ENCODE measurements at regions not wholly inside any gene's neighbourhood (a gene's known extent, or its start where the extent isn't known, plus 50 kb on each side); places are given as distances from the start of the nearest gene placed in this dataset.

DNA sequence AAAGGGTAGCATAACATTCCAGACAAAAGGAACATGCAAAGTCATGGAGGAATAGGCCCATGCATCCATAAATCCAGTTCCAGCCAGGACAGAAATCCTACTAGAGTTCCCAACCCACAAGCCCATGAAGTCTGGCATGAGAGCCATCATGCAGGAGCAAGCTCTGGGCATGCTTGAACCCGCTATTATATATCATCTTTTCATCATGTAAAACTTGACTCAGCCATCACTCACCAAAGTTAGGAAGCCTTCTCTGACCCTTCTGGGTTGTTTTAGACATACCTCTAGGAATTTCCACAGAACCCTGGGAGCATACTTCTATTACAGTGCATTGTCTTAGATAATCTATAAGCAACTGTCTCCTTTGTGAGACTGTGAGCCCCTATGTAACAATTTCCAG lies 293.0 kb upstream of the NPSR1 start:
- no peak for TF ChIP-seq CTCF (IDR thresholded peaks at IDR 0.05; ENCODE audit: control insufficient read depth, extremely low read depth, insufficient read depth)
- no peak for DNase-seq (ENCODE audit: low read depth)

GRCh38 chr7:34365611-34366010 lies 292.4 kb upstream of the NPSR1 start:
- no peak for TF ChIP-seq CTCF (IDR thresholded peaks at IDR 0.05; ENCODE audit: control insufficient read depth, extremely low read depth, insufficient read depth)
- DNase-seq (ENCODE audit: low read depth), result no peak
- no peak overlapping the region for H3K4me3 ChIP-seq (ENCODE audit: low read depth, low read length)

More for the DNA sequence above, 293.0 kb upstream of the NPSR1 start:
- no peak overlapping the region for H3K4me3 ChIP-seq (ENCODE audit: low read depth, low read length)

DNA sequence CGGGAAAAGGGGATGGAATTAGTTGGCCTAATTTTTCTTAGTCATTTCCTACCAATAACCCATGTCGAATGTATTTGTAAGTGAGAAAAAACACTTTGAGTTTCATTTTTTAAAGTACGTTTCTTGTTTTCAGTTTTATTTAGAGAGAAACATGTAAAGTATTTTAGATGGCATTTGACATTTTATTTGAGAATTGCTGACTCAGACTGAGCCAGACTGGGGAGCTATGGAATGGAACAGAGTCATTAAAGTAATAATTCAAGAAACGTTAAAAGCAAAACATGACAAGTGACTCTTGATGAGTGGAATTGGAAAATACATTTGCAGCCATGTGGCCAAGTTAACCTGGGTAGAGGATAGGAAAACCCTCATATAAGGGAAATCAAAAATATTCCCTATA lies 286.1 kb upstream of the NPSR1 start:
- no peak for DNase-seq (ENCODE audit: low read depth)
- no peak overlapping the region for H3K4me3 ChIP-seq (ENCODE audit: low read depth, low read length)
- no peak for TF ChIP-seq CTCF (IDR thresholded peaks at IDR 0.05; ENCODE audit: control insufficient read depth, extremely low read depth, insufficient read depth)

DNA sequence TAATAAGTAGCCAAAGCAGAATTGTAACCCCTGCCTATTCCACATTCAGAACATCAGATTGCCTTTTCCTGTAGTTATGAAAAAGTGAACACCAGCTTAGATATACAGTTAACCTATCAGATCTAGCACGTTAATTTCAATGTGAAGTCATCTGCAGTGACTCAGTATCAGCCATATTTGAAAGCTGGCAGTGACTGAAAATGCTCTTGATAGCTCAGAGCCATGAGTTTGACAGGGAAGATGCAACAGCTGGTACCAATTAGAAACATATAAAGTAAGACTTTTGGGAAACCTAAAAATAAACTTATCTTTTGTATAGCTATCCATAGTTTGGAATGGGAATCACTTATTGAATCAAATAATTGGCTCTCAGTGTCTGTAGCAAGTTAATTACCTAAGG lies 284.1 kb upstream of the NPSR1 start:
- DNase-seq (ENCODE audit: low read depth), result no peak
- TF ChIP-seq CTCF (IDR thresholded peaks at IDR 0.05; ENCODE audit: control insufficient read depth, extremely low read depth, insufficient read depth), result no peak
- H3K4me3 ChIP-seq (ENCODE audit: low read depth, low read length), result no peak overlapping the region

DNA sequence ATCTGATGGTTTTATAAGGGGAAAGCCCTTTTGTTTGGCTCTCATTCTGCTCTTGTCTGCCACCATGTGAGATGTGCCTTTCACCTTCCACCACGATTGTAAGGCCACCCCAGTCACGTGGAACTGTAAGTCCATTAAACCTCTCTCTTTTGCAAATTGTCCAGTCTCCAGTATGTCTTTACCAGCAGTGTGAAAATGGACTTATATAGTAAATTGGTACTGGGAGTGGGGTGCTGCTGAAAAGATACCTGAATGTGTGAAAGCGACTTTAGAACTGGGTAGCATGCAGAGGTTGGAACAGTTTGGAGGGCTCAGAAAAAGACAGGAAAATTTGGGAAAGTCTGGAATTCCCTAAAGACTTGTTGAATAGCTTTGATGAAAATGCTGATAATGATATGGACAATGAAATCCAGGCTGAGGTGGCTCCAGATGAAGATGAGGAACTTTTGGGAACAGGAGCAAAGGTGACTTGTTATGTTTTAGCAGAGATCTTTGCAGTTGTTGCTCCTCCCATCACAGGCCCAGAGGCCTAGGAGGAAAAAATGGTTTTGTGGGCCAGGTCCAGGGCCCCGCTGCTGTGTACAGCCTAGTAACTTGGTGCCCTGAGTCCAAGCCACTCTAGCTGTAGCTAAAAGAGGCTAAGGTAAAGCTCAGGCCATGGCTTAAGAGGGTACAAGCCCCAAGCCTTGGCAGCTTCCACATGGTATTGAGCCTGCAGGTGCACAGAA lies 275.7 kb upstream of the NPSR1 start:
- TF ChIP-seq CTCF (IDR thresholded peaks at IDR 0.05; ENCODE audit: control insufficient read depth, extremely low read depth, insufficient read depth), result no peak
- no peak for DNase-seq (ENCODE audit: low read depth)
- no peak overlapping the region for H3K4me3 ChIP-seq (ENCODE audit: low read depth, low read length)

DNA sequence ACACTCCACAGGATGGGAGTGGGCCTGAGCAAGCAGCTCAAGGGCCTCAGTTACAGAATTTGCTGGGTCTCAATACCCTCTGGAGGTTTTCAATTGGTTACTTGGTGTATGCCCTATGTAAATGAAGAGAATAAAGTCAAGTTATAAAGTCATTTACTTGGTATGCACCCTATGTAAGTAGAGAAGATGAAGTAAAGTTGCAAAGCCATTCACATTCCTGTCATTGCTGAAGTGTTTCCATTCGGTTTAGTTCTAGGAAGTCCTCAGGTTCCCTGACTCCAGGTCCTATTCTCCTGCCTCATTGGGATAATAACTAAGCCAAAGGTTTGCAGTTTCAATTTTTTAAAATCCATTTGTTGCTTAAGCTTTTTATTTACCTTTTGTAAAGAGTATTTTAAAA lies 272.6 kb upstream of the NPSR1 start:
- H3K4me3 ChIP-seq (ENCODE audit: low read depth, low read length), result no peak overlapping the region
- no peak for TF ChIP-seq CTCF (IDR thresholded peaks at IDR 0.05; ENCODE audit: control insufficient read depth, extremely low read depth, insufficient read depth)
- no peak for DNase-seq (ENCODE audit: low read depth)

Data from LNCaP clone FGC (cell line).